Skeletal muscle satellite cell (primary cell): ENCODE measurements at regions not wholly inside any gene's neighbourhood (a gene's known extent, or its start where the extent isn't known, plus 50 kb on each side); places are given as distances from the start of the nearest gene placed in this dataset.

Experiments used
- H3K27me3 ChIP-seq: 2 replicates; pipeline ENCODE4 v1.7.0; 2013; ENCODE audit warnings: low read length; ENCODE audit not compliant: control insufficient read depth, insufficient read depth
- H3K36me3 ChIP-seq: 2 replicates; pipeline ENCODE4 v1.7.0; 2013; ENCODE audit warnings: mild to moderate bottlenecking, control low read depth, low read length; ENCODE audit not compliant: insufficient read depth
- H3K4me1 ChIP-seq: 2 replicates; pipeline ENCODE4 v1.7.0; 2013; ENCODE audit warnings: low read length; ENCODE audit not compliant: control insufficient read depth, insufficient read depth
- H3K4me2 ChIP-seq: 2 replicates; pipeline ENCODE4 v1.7.0; 2013; ENCODE audit warnings: mild to moderate bottlenecking, low read length
- H3K4me3 ChIP-seq: 2 replicates; pipeline ENCODE4 v1.7.0; 2013; ENCODE audit warnings: low read length
- H3K9ac ChIP-seq: 2 replicates; pipeline ENCODE4 v1.7.0; 2013; ENCODE audit warnings: mild to moderate bottlenecking, low read depth, low read length, moderate library complexity
- H3K9me3 ChIP-seq: replicated peaks from 2 replicates; pipeline ENCODE4 v1.7.0; 2013; ENCODE audit warnings: mild to moderate bottlenecking, control low read depth, low read length

DNA sequence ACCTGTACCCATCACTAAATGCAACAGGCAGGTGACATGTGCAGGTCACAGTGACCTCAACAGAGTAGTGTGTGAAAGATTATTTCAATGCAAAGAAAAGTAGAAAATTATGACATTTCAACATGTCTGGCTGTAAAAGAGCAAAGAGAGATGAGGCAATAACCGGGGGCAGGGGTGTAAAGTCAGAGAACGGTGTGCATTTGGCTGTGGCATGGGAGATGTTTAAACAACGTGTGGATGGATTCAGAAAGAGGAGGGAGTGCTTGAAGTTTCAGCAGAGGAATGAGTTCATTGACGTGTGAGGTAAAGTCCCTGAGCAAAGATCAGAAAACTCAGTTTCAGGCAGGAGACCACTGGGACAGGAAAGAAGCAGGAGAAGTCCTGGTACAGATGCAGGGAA lies 229.7 kb downstream of the BUD13 start:
- Histone ChIP-seq H3K9ac (no peak overlapping the region), H3K4me2 (no peak overlapping the region), H3K9me3 (no peaks in the 10 kb centered on the region), H3K36me3 (no peaks in the 10 kb centered on the region), H3K4me1 (no peaks in the 10 kb centered on the region), H3K27me3 (no peaks in the 10 kb centered on the region), H3K4me3 (no peak overlapping the region)

DNA sequence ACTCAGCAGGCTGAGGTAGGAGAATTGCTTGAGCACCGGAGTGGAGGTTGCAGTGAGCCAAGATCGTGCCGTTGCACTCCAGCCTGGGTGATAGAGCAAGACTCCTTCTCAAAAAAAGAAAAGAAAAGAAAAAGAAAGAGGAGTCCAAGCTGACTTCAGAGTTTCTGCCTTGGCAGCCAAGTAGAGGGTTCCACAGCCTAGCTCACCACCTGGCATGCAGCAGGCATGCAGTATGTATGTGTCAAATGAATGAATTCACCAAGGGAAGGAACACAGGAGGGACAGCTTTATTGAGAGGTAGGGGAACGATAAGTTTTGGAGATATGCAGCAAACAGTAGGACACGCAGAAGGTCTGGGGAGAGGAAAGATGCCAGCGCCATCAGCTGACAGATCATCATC lies 230.4 kb downstream of the BUD13 start:
- H3K36me3 ChIP-seq = no peaks in the 10 kb centered on the region
- H3K9ac ChIP-seq = no peak overlapping the region
- H3K4me2 ChIP-seq = no peak overlapping the region
- no peaks in the 10 kb centered on the region for H3K9me3 ChIP-seq
- H3K4me1 ChIP-seq = no peaks in the 10 kb centered on the region
- H3K27me3 ChIP-seq = peaks cover 2% of the 10 kb centered on the region
- H3K4me3 ChIP-seq = no peak overlapping the region

DNA sequence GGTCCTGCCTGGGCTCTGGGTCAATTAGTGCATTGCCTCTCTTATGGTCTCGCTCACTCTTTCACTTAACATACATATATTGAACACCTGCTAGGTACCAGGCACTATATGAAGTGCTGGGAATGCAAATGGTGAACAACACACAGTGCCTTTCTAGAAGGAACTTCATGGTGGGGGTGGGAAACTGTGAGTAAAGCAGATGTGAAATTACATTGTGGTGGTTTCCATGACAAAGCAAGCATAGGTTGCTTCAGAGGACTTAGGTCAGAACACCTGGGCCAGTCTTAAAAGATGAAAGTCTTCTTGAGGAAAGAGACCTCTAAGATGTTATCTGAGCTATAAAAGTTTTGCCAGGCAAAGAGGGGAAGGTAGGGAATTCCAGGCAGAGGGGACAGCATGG lies 231.3 kb downstream of the BUD13 start:
- no peak overlapping the region for H3K9ac ChIP-seq
- H3K27me3 ChIP-seq = peaks cover 2% of the 10 kb centered on the region
- no peaks in the 10 kb centered on the region for H3K36me3 ChIP-seq
- H3K4me3 ChIP-seq = no peak overlapping the region
- no peaks in the 10 kb centered on the region for H3K4me1 ChIP-seq
- no peaks in the 10 kb centered on the region for H3K9me3 ChIP-seq
- H3K4me2 ChIP-seq = no peak overlapping the region

DNA sequence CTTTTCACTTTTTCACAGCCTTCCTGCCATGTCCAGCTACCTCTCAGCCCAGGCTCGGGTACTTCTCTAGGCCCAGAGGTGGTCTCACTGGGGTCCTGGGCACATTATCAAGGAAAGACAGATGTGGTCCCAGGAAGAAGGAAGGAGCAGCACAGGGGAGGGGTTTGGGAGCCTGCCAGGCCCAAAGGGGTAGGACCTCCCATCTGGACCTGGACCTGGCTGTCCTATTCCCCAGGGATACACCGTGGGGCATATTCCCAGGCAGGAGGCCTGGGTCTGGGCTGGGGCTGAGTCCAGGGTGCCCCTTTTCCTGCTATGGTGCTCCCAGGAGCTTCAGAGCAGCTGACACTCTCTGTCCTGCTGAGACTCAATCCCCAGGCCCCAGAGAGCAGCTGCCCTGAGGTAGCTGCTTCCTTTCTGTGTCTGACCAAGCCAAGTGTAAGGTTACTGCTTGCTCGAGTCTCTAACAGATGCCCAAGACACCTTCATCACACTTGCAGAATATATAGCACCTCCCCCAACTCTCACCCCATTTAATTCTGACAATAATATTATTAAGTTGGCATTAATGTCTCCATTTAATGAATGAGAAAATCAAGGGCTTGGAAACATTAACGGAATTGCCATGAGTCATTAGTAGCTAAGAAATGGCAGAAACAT lies 232.0 kb downstream of the BUD13 start:
- H3K4me2 ChIP-seq = no peak overlapping the region
- no peaks in the 10 kb centered on the region for H3K9me3 ChIP-seq
- H3K4me3 ChIP-seq = no peak overlapping the region
- no peaks in the 10 kb centered on the region for H3K4me1 ChIP-seq
- H3K9ac ChIP-seq = no peak overlapping the region
- peaks cover 2% of the 10 kb centered on the region for H3K27me3 ChIP-seq
- H3K36me3 ChIP-seq = no peaks in the 10 kb centered on the region

DNA sequence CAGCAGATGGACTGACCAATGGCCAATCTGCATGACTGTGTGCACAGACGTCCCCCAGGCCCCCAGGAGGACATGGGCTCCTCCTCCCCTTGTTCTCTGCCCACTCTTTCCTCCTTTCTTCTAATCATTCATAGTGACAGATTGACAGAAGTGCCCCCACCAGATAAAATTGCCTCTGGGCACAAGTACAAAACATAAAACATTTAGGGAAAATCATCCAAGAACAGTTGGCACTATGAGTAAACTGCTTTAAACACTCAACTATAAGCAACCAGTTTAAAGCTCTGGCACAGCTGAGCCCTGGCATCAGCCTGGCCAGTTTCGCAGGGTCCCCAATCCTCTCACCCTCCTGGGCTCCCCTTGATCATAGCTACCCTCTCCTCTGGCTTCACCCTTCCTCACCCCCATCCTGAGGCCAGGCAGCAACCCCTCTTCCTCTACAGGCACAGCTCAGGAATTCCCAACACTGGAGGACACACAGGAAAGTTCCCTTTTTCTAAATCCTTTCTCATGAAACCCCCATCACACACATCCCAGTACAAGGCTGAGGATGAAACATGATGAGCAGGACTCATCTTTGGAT lies 232.9 kb downstream of the BUD13 start:
- Histone ChIP-seq H3K4me2 (no peak overlapping the region), H3K9me3 (no peaks in the 10 kb centered on the region), H3K27me3 (peaks cover 2% of the 10 kb centered on the region), H3K4me1 (no peaks in the 10 kb centered on the region), H3K9ac (no peak overlapping the region), H3K4me3 (no peak overlapping the region), H3K36me3 (no peaks in the 10 kb centered on the region)

DNA sequence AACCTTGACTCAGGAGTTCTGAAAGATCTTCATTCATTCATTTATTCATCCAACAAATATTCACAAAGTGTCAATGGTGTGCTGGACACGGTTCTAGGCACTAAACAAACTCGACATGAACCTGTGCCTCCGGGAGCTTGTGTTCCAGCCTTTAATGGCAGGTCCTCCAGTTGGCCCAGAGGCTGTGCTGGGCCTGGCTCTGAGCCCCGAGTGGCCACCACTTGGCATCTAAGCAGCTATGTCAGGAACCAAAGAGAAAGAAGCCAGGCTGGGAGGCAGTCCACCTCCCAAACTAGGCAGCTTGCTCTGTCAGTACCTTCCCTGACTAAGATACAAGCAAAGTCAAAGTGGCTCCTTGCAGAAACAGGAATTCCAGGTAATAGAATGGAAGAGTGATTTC lies 233.6 kb downstream of the BUD13 start:
- Histone ChIP-seq H3K4me1 (no peaks in the 10 kb centered on the region), H3K4me3 (no peak overlapping the region), H3K9me3 (no peaks in the 10 kb centered on the region), H3K9ac (no peak overlapping the region), H3K27me3 (peaks cover 6% of the 10 kb centered on the region), H3K36me3 (no peaks in the 10 kb centered on the region), H3K4me2 (no peak overlapping the region)

DNA sequence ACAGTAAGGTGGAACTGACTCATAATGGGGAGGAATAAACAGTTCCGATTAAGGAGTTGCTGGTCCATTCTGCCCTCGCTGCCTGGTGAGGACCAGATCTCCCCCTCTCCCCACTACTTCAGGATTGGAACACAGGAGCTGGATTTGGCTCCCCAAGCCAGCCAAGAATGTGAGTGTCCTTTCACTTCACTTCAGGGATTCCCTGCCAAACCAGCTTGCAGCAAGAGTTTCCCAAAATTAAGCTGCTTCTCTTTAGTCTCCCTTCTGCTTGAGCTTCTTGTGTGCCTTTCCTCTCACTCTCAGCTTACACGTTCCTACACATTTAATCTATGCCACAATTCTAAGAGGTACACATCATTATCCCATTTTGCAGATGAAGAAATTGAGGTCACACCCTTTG lies 234.1 kb downstream of the BUD13 start:
- Histone ChIP-seq H3K4me2 (no peak overlapping the region), H3K4me3 (no peak overlapping the region), H3K36me3 (no peaks in the 10 kb centered on the region), H3K9me3 (no peaks in the 10 kb centered on the region), H3K9ac (no peak overlapping the region), H3K27me3 (peaks cover 6% of the 10 kb centered on the region), H3K4me1 (no peaks in the 10 kb centered on the region)

DNA sequence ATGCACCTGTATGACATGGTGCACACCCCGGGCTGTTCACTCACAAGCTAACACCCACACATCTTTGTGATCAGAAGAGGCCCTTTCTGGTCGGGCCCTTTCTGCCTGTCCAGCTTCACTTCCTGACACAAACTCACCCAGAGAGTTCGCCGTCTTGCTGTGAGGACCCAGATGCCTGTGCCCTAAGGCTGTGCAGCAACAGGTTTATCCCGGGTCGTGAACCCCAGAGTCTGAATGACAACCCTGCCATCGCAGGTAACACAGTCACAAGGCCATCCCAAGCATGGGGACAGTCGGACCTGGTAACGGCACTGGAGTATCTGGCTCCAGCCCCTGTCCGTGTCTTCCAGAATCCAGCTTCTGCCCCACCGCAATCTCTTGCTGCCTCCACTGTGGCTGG lies 235.1 kb downstream of the BUD13 start:
- Histone ChIP-seq H3K4me1 (no peaks in the 10 kb centered on the region), H3K9me3 (no peaks in the 10 kb centered on the region), H3K36me3 (no peaks in the 10 kb centered on the region), H3K4me2 (no peak overlapping the region), H3K9ac (no peak overlapping the region), H3K4me3 (no peak overlapping the region), H3K27me3 (peaks cover 6% of the 10 kb centered on the region)

DNA sequence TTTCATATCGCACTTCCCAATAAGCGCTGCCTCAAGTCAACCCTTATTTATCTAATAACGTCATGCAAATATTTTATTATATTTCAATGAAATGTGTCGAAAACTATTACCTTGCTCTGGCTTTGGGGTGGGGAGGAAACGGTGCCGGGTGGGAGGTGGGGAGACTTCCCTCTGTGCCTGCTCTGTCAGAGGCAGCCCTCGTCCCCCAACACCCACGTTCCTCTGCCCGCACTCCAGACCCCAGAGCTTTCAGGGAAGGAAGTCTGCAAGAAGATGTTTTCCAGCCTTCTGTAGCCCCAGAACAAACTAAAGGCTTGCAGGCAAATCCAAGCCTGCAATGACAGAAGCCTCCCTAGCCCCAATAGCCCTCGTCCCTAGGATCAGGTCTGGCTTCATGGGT lies 235.7 kb downstream of the BUD13 start:
- Histone ChIP-seq H3K27me3 (peaks cover 9% of the 10 kb centered on the region), H3K4me2 (no peak overlapping the region), H3K4me1 (no peaks in the 10 kb centered on the region)

DNA sequence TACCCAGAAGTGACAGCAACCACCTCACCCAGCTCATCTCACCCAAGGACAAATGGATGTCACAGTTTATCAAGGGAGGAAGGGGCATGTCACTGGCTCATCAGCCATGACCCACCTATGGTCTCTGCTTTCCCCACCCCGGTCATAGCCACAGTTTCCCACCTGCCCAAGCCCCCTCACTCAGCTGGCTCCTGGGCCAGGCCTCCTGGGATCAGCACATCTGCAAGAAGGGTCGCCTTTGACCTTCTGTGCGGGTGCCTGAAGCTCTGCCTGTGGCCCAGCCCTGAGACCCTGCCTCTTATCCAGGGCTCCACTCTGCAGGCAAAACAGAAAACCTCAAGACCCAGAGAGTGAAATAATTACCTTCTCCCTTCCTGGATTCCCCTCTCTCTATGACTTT lies 236.4 kb downstream of the BUD13 start:
- Histone ChIP-seq H3K27me3 (peaks cover 11% of the 10 kb centered on the region), H3K4me1 (no peaks in the 10 kb centered on the region)

More for the DNA sequence above, 235.7 kb downstream of the BUD13 start:
- Histone ChIP-seq H3K4me3 (no peak overlapping the region), H3K36me3 (no peaks in the 10 kb centered on the region), H3K9me3 (no peaks in the 10 kb centered on the region), H3K9ac (no peak overlapping the region)

DNA sequence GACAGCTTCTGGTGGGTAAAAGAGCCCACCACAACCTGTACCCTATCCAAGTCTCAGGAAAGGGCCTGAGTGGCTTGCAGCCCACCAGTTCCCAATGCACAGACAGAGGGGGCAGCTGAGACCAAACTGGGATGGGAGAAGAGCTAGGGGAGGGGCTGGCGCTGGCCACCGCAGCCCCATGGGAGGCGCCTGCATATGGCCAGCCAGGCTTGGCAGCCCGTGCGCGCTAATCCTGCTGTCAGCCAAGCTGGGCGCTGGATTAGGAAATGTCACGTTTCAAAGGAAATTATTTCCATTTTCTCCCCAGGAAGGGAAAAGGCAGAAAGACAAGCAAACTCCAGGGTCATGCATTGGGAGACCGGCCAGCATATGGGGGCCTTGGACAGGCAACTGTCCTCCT lies 236.8 kb downstream of the BUD13 start:
- H3K4me1 ChIP-seq = no peaks in the 10 kb centered on the region
- H3K9ac ChIP-seq = no peak overlapping the region
- no peaks in the 10 kb centered on the region for H3K36me3 ChIP-seq
- H3K4me2 ChIP-seq = no peak overlapping the region
- H3K4me3 ChIP-seq = no peak overlapping the region
- peaks cover 11% of the 10 kb centered on the region for H3K27me3 ChIP-seq
- no peaks in the 10 kb centered on the region for H3K9me3 ChIP-seq

More for the DNA sequence above, 236.4 kb downstream of the BUD13 start:
- H3K4me3 ChIP-seq = no peak overlapping the region
- H3K9me3 ChIP-seq = no peaks in the 10 kb centered on the region
- no peaks in the 10 kb centered on the region for H3K36me3 ChIP-seq
- H3K9ac ChIP-seq = no peak overlapping the region
- H3K4me2 ChIP-seq = no peak overlapping the region

DNA sequence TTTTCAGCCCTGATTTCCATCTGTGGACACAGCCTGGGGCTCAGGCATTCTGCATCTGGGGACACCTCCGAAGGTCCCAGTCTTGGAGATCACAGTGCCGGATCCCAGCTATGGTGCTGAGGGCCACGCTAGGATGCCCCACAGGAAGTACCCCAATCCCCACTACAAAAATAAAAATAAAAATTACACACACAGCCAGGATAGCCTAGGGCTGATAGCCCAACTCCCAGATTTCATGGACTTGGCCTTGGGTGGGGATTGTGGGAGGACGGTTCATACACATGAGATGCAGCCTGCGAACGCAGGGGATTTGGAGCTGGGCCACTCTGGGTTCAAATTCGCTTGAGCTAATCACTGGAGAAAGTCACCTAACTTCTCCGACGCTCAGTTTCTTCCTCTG lies 237.7 kb downstream of the BUD13 start:
- H3K4me2 ChIP-seq = no peak overlapping the region
- no peaks in the 10 kb centered on the region for H3K9me3 ChIP-seq
- peaks cover 11% of the 10 kb centered on the region for H3K27me3 ChIP-seq
- H3K9ac ChIP-seq = no peak overlapping the region
- H3K36me3 ChIP-seq = no peaks in the 10 kb centered on the region
- H3K4me3 ChIP-seq = no peak overlapping the region
- H3K4me1 ChIP-seq = no peaks in the 10 kb centered on the region
